GM12892 (cell line): ENCODE measurements at regions not wholly inside any gene's neighbourhood (a gene's known extent, or its start where the extent isn't known, plus 50 kb on each side); places are given as distances from the start of the nearest gene placed in this dataset.

ENCODE experiments used
- POLR2AphosphoS5 ChIP-seq: IDR thresholded peaks from 2 replicates; pipeline ENCODE4 v1.6.1; 2011; ENCODE audit warnings: low read depth, low read length, control low read depth
- TAF1 ChIP-seq: IDR thresholded peaks from 2 replicates; pipeline ENCODE4 v1.6.1; 2011; ENCODE audit warnings: low read depth, mild to moderate bottlenecking, control low read depth, low read length, borderline replicate concordance

- no peak for TF ChIP-seq POLR2AphosphoS5
- TF ChIP-seq TAF1, result no peak
Measured at GRCh38 chr10:81027706-81028105, 490.0 kb downstream of the SH2D4B start.
